ENCODE measurements at regions not wholly inside any gene's neighbourhood (a gene's known extent, or its start where the extent isn't known, plus 50 kb on each side); places are given as distances from the start of the nearest gene placed in this dataset.

DNA sequence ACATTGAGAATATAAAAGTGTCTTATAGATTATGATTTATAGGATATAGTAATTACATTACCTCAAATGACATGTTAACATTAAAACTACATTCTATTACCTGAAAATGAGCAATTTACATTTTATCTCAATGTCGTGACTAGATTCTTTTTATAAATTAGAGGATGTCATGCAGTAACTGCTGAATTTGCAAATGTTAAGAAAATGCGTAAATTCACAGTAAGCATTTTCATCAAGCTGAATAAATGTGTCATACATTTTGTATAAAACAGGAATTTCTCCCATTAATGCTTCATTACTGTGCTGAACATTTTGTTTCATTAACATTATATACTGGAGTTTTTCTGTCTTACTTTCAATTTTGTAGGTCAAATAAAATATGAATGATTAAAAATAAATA lies 1460.7 kb upstream of the B3GALT2 start:
- TF ChIP-seq CHD2 (IDR thresholded peaks at IDR 0.05; ENCODE audit: low read length, partially characterized antibody) (no peak), NPAS2 (CRISPR knock-in tag; IDR thresholded peaks at IDR 0.05; ENCODE audit: borderline replicate concordance) (no peak)
- TF ChIP-seq, protein P1, sequence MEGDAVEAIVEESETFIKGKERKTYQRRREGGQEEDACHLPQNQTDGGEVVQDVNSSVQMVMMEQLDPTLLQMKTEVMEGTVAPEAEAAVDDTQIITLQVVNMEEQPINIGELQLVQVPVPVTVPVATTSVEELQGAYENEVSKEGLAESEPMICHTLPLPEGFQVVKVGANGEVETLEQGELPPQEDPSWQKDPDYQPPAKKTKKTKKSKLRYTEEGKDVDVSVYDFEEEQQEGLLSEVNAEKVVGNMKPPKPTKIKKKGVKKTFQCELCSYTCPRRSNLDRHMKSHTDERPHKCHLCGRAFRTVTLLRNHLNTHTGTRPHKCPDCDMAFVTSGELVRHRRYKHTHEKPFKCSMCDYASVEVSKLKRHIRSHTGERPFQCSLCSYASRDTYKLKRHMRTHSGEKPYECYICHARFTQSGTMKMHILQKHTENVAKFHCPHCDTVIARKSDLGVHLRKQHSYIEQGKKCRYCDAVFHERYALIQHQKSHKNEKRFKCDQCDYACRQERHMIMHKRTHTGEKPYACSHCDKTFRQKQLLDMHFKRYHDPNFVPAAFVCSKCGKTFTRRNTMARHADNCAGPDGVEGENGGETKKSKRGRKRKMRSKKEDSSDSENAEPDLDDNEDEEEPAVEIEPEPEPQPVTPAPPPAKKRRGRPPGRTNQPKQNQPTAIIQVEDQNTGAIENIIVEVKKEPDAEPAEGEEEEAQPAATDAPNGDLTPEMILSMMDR (IDR thresholded peaks at IDR 0.05), result no peak

All from A549 (cell line).